ENCODE measurements at regions not wholly inside any gene's neighbourhood (a gene's known extent, or its start where the extent isn't known, plus 50 kb on each side); places are given as distances from the start of the nearest gene placed in this dataset.

DNA sequence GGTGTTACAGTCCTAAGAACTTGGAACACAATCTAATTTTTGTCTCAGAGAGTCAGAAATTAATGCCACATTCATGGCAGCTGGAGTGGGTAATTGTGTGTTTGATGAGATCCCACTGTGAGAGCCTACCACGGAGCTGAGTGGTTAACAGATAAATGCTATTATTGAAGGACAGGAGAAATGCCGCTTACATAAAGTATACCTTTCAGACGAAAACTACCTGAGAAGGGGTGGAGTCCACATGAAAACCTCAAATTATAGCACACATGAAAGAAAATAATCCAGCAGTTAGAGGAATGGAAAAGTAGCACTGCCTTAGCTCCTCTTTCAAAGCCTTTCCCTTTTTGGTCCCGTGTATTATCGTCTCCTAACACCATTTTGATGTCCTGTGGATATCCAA lies 133.0 kb downstream of the BACH1 start (continued):
- TF ChIP-seq, protein P1, sequence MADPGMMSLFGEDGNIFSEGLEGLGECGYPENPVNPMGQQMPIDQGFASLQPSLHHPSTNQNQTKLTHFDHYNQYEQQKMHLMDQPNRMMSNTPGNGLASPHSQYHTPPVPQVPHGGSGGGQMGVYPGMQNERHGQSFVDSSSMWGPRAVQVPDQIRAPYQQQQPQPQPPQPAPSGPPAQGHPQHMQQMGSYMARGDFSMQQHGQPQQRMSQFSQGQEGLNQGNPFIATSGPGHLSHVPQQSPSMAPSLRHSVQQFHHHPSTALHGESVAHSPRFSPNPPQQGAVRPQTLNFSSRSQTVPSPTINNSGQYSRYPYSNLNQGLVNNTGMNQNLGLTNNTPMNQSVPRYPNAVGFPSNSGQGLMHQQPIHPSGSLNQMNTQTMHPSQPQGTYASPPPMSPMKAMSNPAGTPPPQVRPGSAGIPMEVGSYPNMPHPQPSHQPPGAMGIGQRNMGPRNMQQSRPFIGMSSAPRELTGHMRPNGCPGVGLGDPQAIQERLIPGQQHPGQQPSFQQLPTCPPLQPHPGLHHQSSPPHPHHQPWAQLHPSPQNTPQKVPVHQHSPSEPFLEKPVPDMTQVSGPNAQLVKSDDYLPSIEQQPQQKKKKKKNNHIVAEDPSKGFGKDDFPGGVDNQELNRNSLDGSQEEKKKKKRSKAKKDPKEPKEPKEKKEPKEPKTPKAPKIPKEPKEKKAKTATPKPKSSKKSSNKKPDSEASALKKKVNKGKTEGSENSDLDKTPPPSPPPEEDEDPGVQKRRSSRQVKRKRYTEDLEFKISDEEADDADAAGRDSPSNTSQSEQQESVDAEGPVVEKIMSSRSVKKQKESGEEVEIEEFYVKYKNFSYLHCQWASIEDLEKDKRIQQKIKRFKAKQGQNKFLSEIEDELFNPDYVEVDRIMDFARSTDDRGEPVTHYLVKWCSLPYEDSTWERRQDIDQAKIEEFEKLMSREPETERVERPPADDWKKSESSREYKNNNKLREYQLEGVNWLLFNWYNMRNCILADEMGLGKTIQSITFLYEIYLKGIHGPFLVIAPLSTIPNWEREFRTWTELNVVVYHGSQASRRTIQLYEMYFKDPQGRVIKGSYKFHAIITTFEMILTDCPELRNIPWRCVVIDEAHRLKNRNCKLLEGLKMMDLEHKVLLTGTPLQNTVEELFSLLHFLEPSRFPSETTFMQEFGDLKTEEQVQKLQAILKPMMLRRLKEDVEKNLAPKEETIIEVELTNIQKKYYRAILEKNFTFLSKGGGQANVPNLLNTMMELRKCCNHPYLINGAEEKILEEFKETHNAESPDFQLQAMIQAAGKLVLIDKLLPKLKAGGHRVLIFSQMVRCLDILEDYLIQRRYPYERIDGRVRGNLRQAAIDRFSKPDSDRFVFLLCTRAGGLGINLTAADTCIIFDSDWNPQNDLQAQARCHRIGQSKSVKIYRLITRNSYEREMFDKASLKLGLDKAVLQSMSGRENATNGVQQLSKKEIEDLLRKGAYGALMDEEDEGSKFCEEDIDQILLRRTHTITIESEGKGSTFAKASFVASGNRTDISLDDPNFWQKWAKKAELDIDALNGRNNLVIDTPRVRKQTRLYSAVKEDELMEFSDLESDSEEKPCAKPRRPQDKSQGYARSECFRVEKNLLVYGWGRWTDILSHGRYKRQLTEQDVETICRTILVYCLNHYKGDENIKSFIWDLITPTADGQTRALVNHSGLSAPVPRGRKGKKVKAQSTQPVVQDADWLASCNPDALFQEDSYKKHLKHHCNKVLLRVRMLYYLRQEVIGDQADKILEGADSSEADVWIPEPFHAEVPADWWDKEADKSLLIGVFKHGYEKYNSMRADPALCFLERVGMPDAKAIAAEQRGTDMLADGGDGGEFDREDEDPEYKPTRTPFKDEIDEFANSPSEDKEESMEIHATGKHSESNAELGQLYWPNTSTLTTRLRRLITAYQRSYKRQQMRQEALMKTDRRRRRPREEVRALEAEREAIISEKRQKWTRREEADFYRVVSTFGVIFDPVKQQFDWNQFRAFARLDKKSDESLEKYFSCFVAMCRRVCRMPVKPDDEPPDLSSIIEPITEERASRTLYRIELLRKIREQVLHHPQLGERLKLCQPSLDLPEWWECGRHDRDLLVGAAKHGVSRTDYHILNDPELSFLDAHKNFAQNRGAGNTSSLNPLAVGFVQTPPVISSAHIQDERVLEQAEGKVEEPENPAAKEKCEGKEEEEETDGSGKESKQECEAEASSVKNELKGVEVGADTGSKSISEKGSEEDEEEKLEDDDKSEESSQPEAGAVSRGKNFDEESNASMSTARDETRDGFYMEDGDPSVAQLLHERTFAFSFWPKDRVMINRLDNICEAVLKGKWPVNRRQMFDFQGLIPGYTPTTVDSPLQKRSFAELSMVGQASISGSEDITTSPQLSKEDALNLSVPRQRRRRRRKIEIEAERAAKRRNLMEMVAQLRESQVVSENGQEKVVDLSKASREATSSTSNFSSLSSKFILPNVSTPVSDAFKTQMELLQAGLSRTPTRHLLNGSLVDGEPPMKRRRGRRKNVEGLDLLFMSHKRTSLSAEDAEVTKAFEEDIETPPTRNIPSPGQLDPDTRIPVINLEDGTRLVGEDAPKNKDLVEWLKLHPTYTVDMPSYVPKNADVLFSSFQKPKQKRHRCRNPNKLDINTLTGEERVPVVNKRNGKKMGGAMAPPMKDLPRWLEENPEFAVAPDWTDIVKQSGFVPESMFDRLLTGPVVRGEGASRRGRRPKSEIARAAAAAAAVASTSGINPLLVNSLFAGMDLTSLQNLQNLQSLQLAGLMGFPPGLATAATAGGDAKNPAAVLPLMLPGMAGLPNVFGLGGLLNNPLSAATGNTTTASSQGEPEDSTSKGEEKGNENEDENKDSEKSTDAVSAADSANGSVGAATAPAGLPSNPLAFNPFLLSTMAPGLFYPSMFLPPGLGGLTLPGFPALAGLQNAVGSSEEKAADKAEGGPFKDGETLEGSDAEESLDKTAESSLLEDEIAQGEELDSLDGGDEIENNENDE (IDR thresholded peaks at IDR 0.05; ENCODE audit: insufficient replicate concordance, low read length) = no peak
- no peak for TF ChIP-seq CHD2 (IDR thresholded peaks at IDR 0.05; ENCODE audit: low read length)
- TF ChIP-seq FOSL1 (IDR thresholded peaks at IDR 0.05; ENCODE audit: insufficient read depth, low read depth, low read length) = no peak
- TF ChIP-seq, protein P2, sequence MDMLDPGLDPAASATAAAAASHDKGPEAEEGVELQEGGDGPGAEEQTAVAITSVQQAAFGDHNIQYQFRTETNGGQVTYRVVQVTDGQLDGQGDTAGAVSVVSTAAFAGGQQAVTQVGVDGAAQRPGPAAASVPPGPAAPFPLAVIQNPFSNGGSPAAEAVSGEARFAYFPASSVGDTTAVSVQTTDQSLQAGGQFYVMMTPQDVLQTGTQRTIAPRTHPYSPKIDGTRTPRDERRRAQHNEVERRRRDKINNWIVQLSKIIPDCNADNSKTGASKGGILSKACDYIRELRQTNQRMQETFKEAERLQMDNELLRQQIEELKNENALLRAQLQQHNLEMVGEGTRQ (IDR thresholded peaks at IDR 0.05; ENCODE audit: low read length) = no peak
- TF ChIP-seq POLR2AphosphoS5 (IDR thresholded peaks at IDR 0.05; ENCODE audit: low read depth, low read length) = no peak
- TF ChIP-seq GABPA (IDR thresholded peaks at IDR 0.05; ENCODE audit: borderline replicate concordance, insufficient read depth, low read length) = no peak
- TF ChIP-seq GTF2F1 (IDR thresholded peaks at IDR 0.05; ENCODE audit: borderline replicate concordance, low read depth, low read length) = no peak
- TF ChIP-seq ATF3 (IDR thresholded peaks at IDR 0.05; ENCODE audit: insufficient read depth, low read depth, low read length) = no peak
- TF ChIP-seq SRF (IDR thresholded peaks at IDR 0.05; ENCODE audit: low read depth, low read length) = no peak
- TF ChIP-seq RXRA (IDR thresholded peaks at IDR 0.05; ENCODE audit: insufficient read depth, low read depth, low read length) = no peak

Data from H1 (cell line).